Neuronal stem cell (in vitro differentiated cells): ENCODE measurements at regions not wholly inside any gene's neighbourhood (a gene's known extent, or its start where the extent isn't known, plus 50 kb on each side); places are given as distances from the start of the nearest gene placed in this dataset.

Experiments used
- DNase-seq: peaks from one replicate; pipeline ENCODE4 v3.0.0-alpha.2; 2013; ENCODE audit warnings: low spot score
- H2AFZ ChIP-seq: one replicate; pipeline ENCODE4 v1.6.1; 2013; ENCODE audit warnings: mild to moderate bottlenecking, low read length, inconsistent platforms
- H2AK5ac ChIP-seq: 2 replicates; pipeline ENCODE4 v1.6.1; 2013; ENCODE audit warnings: low read depth, mild to moderate bottlenecking, inconsistent platforms, low read length, moderate library complexity, mixed read lengths
- H2BK120ac ChIP-seq: 2 replicates; pipeline ENCODE4 v1.6.1; 2013; ENCODE audit warnings: low read depth, mild to moderate bottlenecking, inconsistent platforms, low read length, moderate library complexity, mixed read lengths
- H2BK12ac ChIP-seq: one replicate; pipeline ENCODE4 v1.6.1; 2013; ENCODE audit warnings: low read length, inconsistent platforms
- H2BK15ac ChIP-seq: 2 replicates; pipeline ENCODE4 v1.6.1; 2013; ENCODE audit warnings: mild to moderate bottlenecking, low read length, inconsistent platforms, mixed read lengths
- H2BK5ac ChIP-seq: one replicate; pipeline ENCODE4 v1.6.1; 2013; ENCODE audit warnings: inconsistent platforms, mild to moderate bottlenecking, low read length, moderate library complexity
- H3K14ac ChIP-seq: one replicate; pipeline ENCODE4 v1.6.1; 2013; ENCODE audit warnings: low read length, inconsistent platforms
- H3K18ac ChIP-seq: 2 replicates; pipeline ENCODE4 v1.6.1; 2013; ENCODE audit warnings: low read length, inconsistent platforms
- H3K23ac ChIP-seq: 2 replicates; pipeline ENCODE4 v1.6.1; 2013; ENCODE audit warnings: low read depth, mild to moderate bottlenecking, mixed read lengths, low read length, inconsistent platforms; ENCODE audit not compliant: poor library complexity
- H3K27ac ChIP-seq: replicated peaks from 3 replicates; pipeline ENCODE4 v1.5.1; 2013; ENCODE audit warnings: low read length, inconsistent platforms
- H3K27me3 ChIP-seq, 3 experiments: 2 replicates each; pipeline ENCODE4 v1.6.1; 2013; ENCODE audit warnings: low read length in 3 of 3, mild to moderate bottlenecking in 2 of 3, inconsistent platforms in 1 of 3, low read depth in 1 of 3, mixed read lengths in 1 of 3, moderate library complexity in 1 of 3; ENCODE audit not compliant: control insufficient read depth in 3 of 3, insufficient read depth in 3 of 3
- H3K36me3 ChIP-seq, 2 donors: replicated peaks in 1 of 2; 2 replicates each; pipeline ENCODE4 v1.6.1; 2013; ENCODE audit warnings: low read length in 2 of 2; ENCODE audit not compliant: control insufficient read depth in 2 of 2, insufficient read depth in 2 of 2
- H3K4ac ChIP-seq: 2 replicates; pipeline ENCODE4 v1.6.1; 2013; ENCODE audit warnings: inconsistent platforms, mild to moderate bottlenecking, low read length, moderate library complexity
- H3K4me1 ChIP-seq, 2 donors: 1 replicate in 1 of 2; 2 replicates in 1 of 2; pipeline ENCODE4 v1.6.1; 2013; ENCODE audit warnings: low read length in 2 of 2, low read depth in 1 of 2; ENCODE audit not compliant: control insufficient read depth in 2 of 2, insufficient read depth in 1 of 2
- H3K4me2 ChIP-seq: one replicate; pipeline ENCODE4 v1.6.1; 2013; ENCODE audit warnings: mild to moderate bottlenecking, low read length, inconsistent platforms; ENCODE audit not compliant: insufficient read depth, poor library complexity, severe bottlenecking
- H3K4me3 ChIP-seq, 2 donors: 2 replicates each; pipeline ENCODE4 v1.5.1; 2013; ENCODE audit warnings: low read length in 2 of 2, mild to moderate bottlenecking in 2 of 2, inconsistent platforms in 1 of 2, moderate library complexity in 1 of 2
- H3K79me1 ChIP-seq: one replicate; pipeline ENCODE4 v1.6.1; 2013; ENCODE audit warnings: low read depth, mild to moderate bottlenecking, inconsistent platforms, low read length, moderate library complexity
- H3K9ac ChIP-seq: one replicate; pipeline ENCODE4 v1.6.1; 2013; ENCODE audit warnings: mild to moderate bottlenecking, low read depth, low read length, inconsistent platforms; ENCODE audit not compliant: poor library complexity
- H3K9me3 ChIP-seq, 2 donors: replicated peaks in 1 of 2; 2 replicates each; pipeline versions ENCODE3 to v1.6.1; 2013; ENCODE audit warnings: low read length in 2 of 2, mild to moderate bottlenecking in 2 of 2, inconsistent platforms in 1 of 2, low read depth in 1 of 2, mixed read lengths in 1 of 2, moderate library complexity in 1 of 2; ENCODE audit not compliant: control insufficient read depth in 2 of 2, insufficient read depth in 1 of 2
- H4K8ac ChIP-seq: one replicate; pipeline ENCODE4 v1.6.1; 2013; ENCODE audit warnings: low read depth, mild to moderate bottlenecking, inconsistent platforms, low read length, moderate library complexity
- H4K91ac ChIP-seq: one replicate; pipeline ENCODE4 v1.6.1; 2013; ENCODE audit warnings: low read length, low read depth, mild to moderate bottlenecking, inconsistent platforms; ENCODE audit not compliant: poor library complexity
- WGBS, 2 donors: extraction: QIAGEN DNeasy Blood & Tissue Kit; methylation state at CpG; one replicate each; pipeline ENCODE4 v1.1.7; 2013; ENCODE audit warnings: missing lambda C conversion rate in 2 of 2, mixed read lengths in 1 of 2; ENCODE audit not compliant: insufficient read length in 2 of 2, insufficient replicate concordance in 1 of 2; ENCODE audit errors: extremely low coverage in 2 of 2; 5-methylcytosine and 5-hydroxymethylcytosine counted together

DNA sequence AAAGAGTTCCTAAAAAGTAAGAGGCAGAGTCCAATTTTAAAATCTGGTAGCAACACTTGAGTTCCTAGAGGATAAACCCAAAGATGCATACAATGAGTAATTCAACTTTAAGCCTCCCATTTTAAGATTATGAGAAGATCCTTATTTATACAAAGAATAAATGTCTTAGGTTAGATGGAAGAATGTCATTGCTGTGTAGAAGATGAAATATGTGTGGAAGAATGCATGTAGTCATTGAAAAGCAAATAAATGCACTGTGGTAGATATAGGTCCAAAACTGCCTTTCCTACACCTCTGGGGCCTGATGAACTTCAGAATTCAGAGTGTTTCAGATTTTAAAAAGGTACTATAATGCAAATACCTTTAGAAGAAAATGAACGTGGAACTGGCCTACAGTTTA, 58.7 kb upstream of the LRP1B start:
- H4K8ac ChIP-seq = no peak overlapping the region
- H3K4me1 ChIP-seq = peaks cover 0 to 1% of the 10 kb centered on the region in 2 donors
- no peak overlapping the region for H3K14ac ChIP-seq
- no peak overlapping the region for H3K23ac ChIP-seq
- no CpG with 5 or more reads among the region's 1 CpG for WGBS, 2 donors
- no peak overlapping the region for H2AK5ac ChIP-seq
- DNase-seq = no peak
- H3K9me3 ChIP-seq = no peaks in the 10 kb centered on the region
- H3K4ac ChIP-seq = no peak overlapping the region
- H2BK120ac ChIP-seq = no peak overlapping the region
- H3K18ac ChIP-seq = no peak overlapping the region
- H3K27me3 ChIP-seq = no peaks in the 10 kb centered on the region
- H3K9ac ChIP-seq = no peak overlapping the region
- H3K4me3 ChIP-seq = no peak overlapping the region
- no peaks in the 10 kb centered on the region for H3K79me1 ChIP-seq
- H2BK5ac ChIP-seq = no peak overlapping the region
- no peak overlapping the region for H3K27ac ChIP-seq
- no peaks in the 10 kb centered on the region for H3K36me3 ChIP-seq
- H2BK15ac ChIP-seq = no peak overlapping the region
- H3K4me2 ChIP-seq = no peak overlapping the region
- H2BK12ac ChIP-seq = no peak overlapping the region
- H4K91ac ChIP-seq = no peak overlapping the region
- no peak overlapping the region for H2AFZ ChIP-seq

GRCh38 chr2:142188562-142188961, 57.7 kb upstream of the LRP1B start:
- H2BK12ac ChIP-seq = no peak overlapping the region
- no peak overlapping the region for H3K4me2 ChIP-seq
- H3K18ac ChIP-seq = no peak overlapping the region
- no peak overlapping the region for H2BK15ac ChIP-seq
- peaks cover 0 to 1% of the 10 kb centered on the region in 2 donors for H3K4me1 ChIP-seq
- no peaks in the 10 kb centered on the region for H3K36me3 ChIP-seq
- H3K4me3 ChIP-seq = no peak overlapping the region
- no peak overlapping the region for H2AFZ ChIP-seq
- no peak overlapping the region for H3K4ac ChIP-seq
- no peak overlapping the region for H3K9ac ChIP-seq
- no peak overlapping the region for H3K14ac ChIP-seq
- no CpG with 5 or more reads among the region's 1 CpG for WGBS, 2 donors
- H2BK5ac ChIP-seq = no peak overlapping the region
- H2BK120ac ChIP-seq = no peak overlapping the region
- no peak overlapping the region for H4K91ac ChIP-seq
- no peak overlapping the region for H4K8ac ChIP-seq
- H3K27me3 ChIP-seq = no peaks in the 10 kb centered on the region
- H3K79me1 ChIP-seq = no peaks in the 10 kb centered on the region
- no peak overlapping the region for H2AK5ac ChIP-seq
- H3K23ac ChIP-seq = no peak overlapping the region
- no peak for DNase-seq
- no peak overlapping the region for H3K27ac ChIP-seq
- no peaks in the 10 kb centered on the region for H3K9me3 ChIP-seq

- no peak overlapping the region for H3K4me3 ChIP-seq
- WGBS, 2 donors = no CpG with 5 or more reads among the region's 22 CpGs
- no peaks in the 10 kb centered on the region for H3K36me3 ChIP-seq
- H2BK12ac ChIP-seq = no peak overlapping the region
- H3K4me1 ChIP-seq = peaks cover under 1 to 4% of the 10 kb centered on the region in 2 donors
- no peak overlapping the region for H2BK15ac ChIP-seq
- no peak overlapping the region for H3K23ac ChIP-seq
- H3K9me3 ChIP-seq = no peaks in the 10 kb centered on the region
- H3K14ac ChIP-seq = no peak overlapping the region
- H2BK120ac ChIP-seq = no peak overlapping the region
- no peaks in the 10 kb centered on the region for H3K27me3 ChIP-seq
- no peak overlapping the region for H3K4me2 ChIP-seq
- H2BK5ac ChIP-seq = no peak overlapping the region
- DNase-seq = peak; percentile 3
- H2AK5ac ChIP-seq = no peak overlapping the region
- no peaks in the 10 kb centered on the region for H3K79me1 ChIP-seq
- no peak overlapping the region for H3K18ac ChIP-seq
- H4K8ac ChIP-seq = no peak overlapping the region
- H4K91ac ChIP-seq = no peak overlapping the region
- H2AFZ ChIP-seq = peak overlapping the region; percentile 24
- H3K4ac ChIP-seq = no peak overlapping the region
- no peak overlapping the region for H3K9ac ChIP-seq
- no peak overlapping the region for H3K27ac ChIP-seq
Observed at GRCh38 chr2:142180820-142181533, 50.2 kb upstream of the LRP1B start.
